Astrocyte (in vitro differentiated cells and primary cell): ENCODE measurements at regions not wholly inside any gene's neighbourhood (a gene's known extent, or its start where the extent isn't known, plus 50 kb on each side); places are given as distances from the start of the nearest gene placed in this dataset.

ENCODE experiments used
- DNase-seq: peaks from one replicate; pipeline ENCODE4 v3.0.0-alpha.2; 2010; ENCODE audit warnings: low read depth
- FAIRE-seq: peaks from 2 replicates; lab custom pipeline; 2011; peaks lifted over from hg19 to GRCh38; lab: Jason Lieb, UNC
- H2AFZ ChIP-seq: 2 replicates; pipeline ENCODE4 v1.6.0; 2012; ENCODE audit warnings: low read depth, low read length, inconsistent platforms
- H3K27ac ChIP-seq: 2 replicates; pipeline ENCODE4 v1.5.1; 2011; ENCODE audit warnings: low read depth, low read length, inconsistent platforms
- H3K27me3 ChIP-seq: 2 replicates; pipeline ENCODE4 v1.6.0; 2011; ENCODE audit warnings: low read length, inconsistent platforms; ENCODE audit not compliant: insufficient read depth
- H3K36me3 ChIP-seq: 2 replicates; pipeline ENCODE4 v1.5.1; 2011; ENCODE audit warnings: low read length, inconsistent platforms; ENCODE audit not compliant: insufficient read depth
- H3K4me1 ChIP-seq: 2 replicates; pipeline ENCODE4 v1.5.1; 2011; ENCODE audit warnings: low read length, inconsistent platforms; ENCODE audit not compliant: insufficient read depth
- H3K4me2 ChIP-seq: 2 replicates; pipeline ENCODE4 v1.6.0; 2012; ENCODE audit warnings: low read length, inconsistent platforms
- H3K4me3 ChIP-seq: 2 replicates; pipeline ENCODE4 v1.5.1; 2011; ENCODE audit warnings: low read depth, mild to moderate bottlenecking, low read length, inconsistent platforms; ENCODE audit not compliant: insufficient read depth
- H3K79me2 ChIP-seq: 2 replicates; pipeline ENCODE4 v1.6.0; 2012; ENCODE audit warnings: mild to moderate bottlenecking, low read length, inconsistent platforms; ENCODE audit not compliant: insufficient read depth
- H3K9ac ChIP-seq: 2 replicates; pipeline ENCODE4 v1.6.0; 2012; ENCODE audit warnings: mild to moderate bottlenecking, low read length, inconsistent platforms
- H3K9me3 ChIP-seq: 2 replicates; pipeline ENCODE4 v1.5.1; 2012; ENCODE audit warnings: low read depth, mild to moderate bottlenecking, low read length, inconsistent platforms; ENCODE audit not compliant: insufficient read depth
- H4K20me1 ChIP-seq: 2 replicates; pipeline ENCODE4 v1.6.0; 2012; ENCODE audit warnings: low read length, inconsistent platforms; ENCODE audit not compliant: insufficient read depth
- H3K27ac Mint-ChIP-seq: one replicate; pipeline ENCODE4 v1.8.0; 2021; ENCODE audit warnings: mild to moderate bottlenecking, mixed read lengths; ENCODE audit not compliant: unreplicated experiment
- H3K27me3 Mint-ChIP-seq: one replicate; pipeline ENCODE4 v1.8.0; 2021; ENCODE audit warnings: low read depth, mixed read lengths; ENCODE audit not compliant: unreplicated experiment
- H3K36me3 Mint-ChIP-seq: one replicate; pipeline ENCODE4 v1.8.0; 2021; ENCODE audit warnings: low read depth, mixed read lengths; ENCODE audit not compliant: unreplicated experiment
- H3K4me1 Mint-ChIP-seq: one replicate; pipeline ENCODE4 v1.8.0; 2021; ENCODE audit warnings: low read depth, mixed read lengths; ENCODE audit not compliant: unreplicated experiment
- H3K4me3 Mint-ChIP-seq: one replicate; pipeline ENCODE4 v1.8.0; 2021; ENCODE audit warnings: mild to moderate bottlenecking, moderate library complexity, mixed read lengths; ENCODE audit not compliant: unreplicated experiment
- H3K9me3 Mint-ChIP-seq: one replicate; pipeline ENCODE4 v1.8.0; 2021; ENCODE audit warnings: mild to moderate bottlenecking, mixed read lengths; ENCODE audit not compliant: unreplicated experiment
- CTCF ChIP-seq: IDR thresholded peaks from 2 replicates; pipeline ENCODE4 v1.5.1; 2011; ENCODE audit warnings: low read depth, mild to moderate bottlenecking, inconsistent platforms, low read length, moderate library complexity; ENCODE audit not compliant: insufficient read depth
- EZH2 ChIP-seq: IDR thresholded peaks from 2 replicates; pipeline ENCODE4 v1.6.1; 2012; ENCODE audit warnings: mild to moderate bottlenecking, low read length, inconsistent platforms; ENCODE audit not compliant: insufficient read depth

- Mint-ChIP-seq H3K27me3 (no peaks in the 10 kb centered on the region), H3K36me3 (no peaks in the 10 kb centered on the region), H3K4me1 (peaks cover 24% of the 10 kb centered on the region), H3K4me3 (no peak overlapping the region), H3K9me3 (no peaks in the 10 kb centered on the region), H3K27ac (no peak overlapping the region)
- Histone ChIP-seq H3K4me1 (peaks cover 14% of the 10 kb centered on the region), H2AFZ (no peak overlapping the region), H3K9ac (no peak overlapping the region), H3K4me3 (no peak overlapping the region), H3K4me2 (no peak overlapping the region), H3K9me3 (no peaks in the 10 kb centered on the region), H3K27me3 (no peaks in the 10 kb centered on the region), H3K36me3 (no peaks in the 10 kb centered on the region), H3K27ac (no peak overlapping the region), H3K79me2 (no peaks in the 10 kb centered on the region), H4K20me1 (no peaks in the 10 kb centered on the region)
- no peak for DNase-seq
- no peak for TF ChIP-seq CTCF
- TF ChIP-seq EZH2, result no peak
- no peak for FAIRE-seq
Observed at GRCh38 chr17:15109608-15110007, 155.5 kb downstream of the PMP22 start.

GRCh38 chr17:15108992-15109391 is 156.1 kb downstream of the PMP22 start:
- no peaks in the 10 kb centered on the region for H3K27me3 Mint-ChIP-seq
- H4K20me1 ChIP-seq, result no peaks in the 10 kb centered on the region
- no peak overlapping the region for H3K27ac ChIP-seq

More at GRCh38 chr17:15108992-15109391, 156.1 kb downstream of the PMP22 start:
- H3K9me3 Mint-ChIP-seq, result no peaks in the 10 kb centered on the region
- no peak for FAIRE-seq
- no peaks in the 10 kb centered on the region for H3K27me3 ChIP-seq
- H3K4me3 Mint-ChIP-seq, result no peak overlapping the region
- H3K4me1 ChIP-seq, result peaks cover 14% of the 10 kb centered on the region
- H3K9ac ChIP-seq, result no peak overlapping the region
- DNase-seq, result no peak
- TF ChIP-seq CTCF (no peak), EZH2 (no peak)
- H3K4me1 Mint-ChIP-seq, result peaks cover 24% of the 10 kb centered on the region
- H3K9me3 ChIP-seq, result no peaks in the 10 kb centered on the region
- H3K4me3 ChIP-seq, result no peak overlapping the region
- no peak overlapping the region for H3K27ac Mint-ChIP-seq
- no peaks in the 10 kb centered on the region for H3K79me2 ChIP-seq
- no peak overlapping the region for H2AFZ ChIP-seq
- H3K4me2 ChIP-seq, result no peak overlapping the region
- no peaks in the 10 kb centered on the region for H3K36me3 Mint-ChIP-seq
- no peaks in the 10 kb centered on the region for H3K36me3 ChIP-seq
